ENCODE measurements at regions not wholly inside any gene's neighbourhood (a gene's known extent, or its start where the extent isn't known, plus 50 kb on each side); places are given as distances from the start of the nearest gene placed in this dataset.

DNA sequence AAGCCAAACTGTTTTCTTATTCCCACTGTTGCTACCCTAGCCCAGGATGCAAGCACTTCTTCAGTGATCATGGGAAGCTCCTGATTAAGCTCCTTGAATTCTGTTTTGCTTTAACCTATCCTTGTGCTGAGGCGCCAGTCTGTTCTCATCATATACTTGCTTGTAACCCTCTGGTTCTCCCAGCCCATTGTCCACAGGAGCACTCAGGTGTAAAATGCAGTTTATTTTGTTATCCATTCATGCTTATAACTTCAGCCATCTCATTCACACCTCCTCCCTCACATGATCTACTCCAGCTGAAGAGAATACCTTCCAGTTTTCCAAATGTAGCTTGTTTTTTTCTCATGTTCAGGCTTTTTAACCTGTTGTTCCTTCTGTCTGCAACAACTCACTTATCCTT, 402.1 kb upstream of the BRINP1 start:
- TF ChIP-seq POLR2A (IDR thresholded peaks at IDR 0.05; ENCODE audit: low read depth, low read length) (no peak), TAF1 (IDR thresholded peaks at IDR 0.05; ENCODE audit: low read depth, low read length) (no peak)

Data from GM12891 (cell line).